MM.1S (cell line): ENCODE measurements at regions not wholly inside any gene's neighbourhood (a gene's known extent, or its start where the extent isn't known, plus 50 kb on each side); places are given as distances from the start of the nearest gene placed in this dataset.

Experiments
- EZH2 ChIP-seq: fragments of 300-600 bp; sonication (generic); optimal IDR thresholded peaks from 2 replicates; pipeline ENCODE3; 2017; ENCODE audit warnings: low read depth, mild to moderate bottlenecking, antibody characterized with exemption, low read length, mixed read lengths
- TF ChIP-seq, protein P1 (sequence below): fragments of 300-600 bp; sonication (generic); IDR thresholded peaks from 2 replicates; pipeline ENCODE4 v1.5.1; 2016; ENCODE audit warnings: antibody characterized with exemption, low read length, mixed read lengths

DNA sequence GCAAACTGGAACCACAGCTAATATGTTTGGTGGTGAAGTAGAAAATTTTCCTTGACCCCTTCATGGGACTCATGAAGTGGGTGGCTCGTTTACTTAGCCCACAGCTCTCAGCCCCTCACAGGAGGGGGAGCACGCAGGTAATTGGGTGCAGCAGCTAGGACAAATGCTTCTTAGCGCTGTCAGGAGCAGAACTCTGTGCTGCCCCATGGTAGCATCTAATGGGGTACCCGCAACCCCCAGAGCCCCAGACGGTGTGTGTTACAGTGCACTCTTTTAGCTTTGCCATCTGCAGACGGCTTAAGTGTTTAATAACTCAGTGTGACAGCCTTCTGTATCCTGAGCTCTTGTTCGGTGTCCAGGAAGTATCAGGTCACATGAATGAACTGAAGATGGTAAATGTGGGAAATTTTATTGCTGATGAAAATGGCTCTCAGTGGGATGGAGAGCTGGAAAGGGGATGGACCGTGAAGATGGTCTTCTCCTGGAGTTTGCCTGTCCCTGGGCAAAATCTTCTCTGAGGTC lies 189.6 kb upstream of the ZRANB2 start:
- TF ChIP-seq, protein P1, sequence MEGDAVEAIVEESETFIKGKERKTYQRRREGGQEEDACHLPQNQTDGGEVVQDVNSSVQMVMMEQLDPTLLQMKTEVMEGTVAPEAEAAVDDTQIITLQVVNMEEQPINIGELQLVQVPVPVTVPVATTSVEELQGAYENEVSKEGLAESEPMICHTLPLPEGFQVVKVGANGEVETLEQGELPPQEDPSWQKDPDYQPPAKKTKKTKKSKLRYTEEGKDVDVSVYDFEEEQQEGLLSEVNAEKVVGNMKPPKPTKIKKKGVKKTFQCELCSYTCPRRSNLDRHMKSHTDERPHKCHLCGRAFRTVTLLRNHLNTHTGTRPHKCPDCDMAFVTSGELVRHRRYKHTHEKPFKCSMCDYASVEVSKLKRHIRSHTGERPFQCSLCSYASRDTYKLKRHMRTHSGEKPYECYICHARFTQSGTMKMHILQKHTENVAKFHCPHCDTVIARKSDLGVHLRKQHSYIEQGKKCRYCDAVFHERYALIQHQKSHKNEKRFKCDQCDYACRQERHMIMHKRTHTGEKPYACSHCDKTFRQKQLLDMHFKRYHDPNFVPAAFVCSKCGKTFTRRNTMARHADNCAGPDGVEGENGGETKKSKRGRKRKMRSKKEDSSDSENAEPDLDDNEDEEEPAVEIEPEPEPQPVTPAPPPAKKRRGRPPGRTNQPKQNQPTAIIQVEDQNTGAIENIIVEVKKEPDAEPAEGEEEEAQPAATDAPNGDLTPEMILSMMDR: no peak
- no peak for TF ChIP-seq EZH2
